VCaP (cell line): ENCODE measurements at regions not wholly inside any gene's neighbourhood (a gene's known extent, or its start where the extent isn't known, plus 50 kb on each side); places are given as distances from the start of the nearest gene placed in this dataset.
A peak's percentile ranks its signal among the peaks of the same experiment; 100 is the strongest.

Experiments
- H3K27ac ChIP-seq: fragments of 450-650 bp; 2 replicates; pipeline ENCODE4 v1.5.1; 2017
- CTCF ChIP-seq: fragments of 450-650 bp; conservative IDR thresholded peaks from 2 replicates; pipeline ENCODE4 v1.5.1; 2017; ENCODE audit warnings: mild to moderate bottlenecking, moderate library complexity

GRCh38 chr3:115204475-115204874, 57.4 kb upstream of the ZBTB20 start:
- no peak for TF ChIP-seq CTCF
- no peak overlapping the region for H3K27ac ChIP-seq

- no peak for TF ChIP-seq CTCF
- no peak overlapping the region for H3K27ac ChIP-seq
These were observed 61.1 kb upstream of the ZBTB20 start for GRCh38 chr3:115208066-115208750.

GRCh38 chr3:115211810-115212492, 64.9 kb upstream of the ZBTB20 start:
- H3K27ac ChIP-seq, result peak overlapping the region; percentile 56
- no peak for TF ChIP-seq CTCF

- H3K27ac ChIP-seq, result peak overlapping the region; percentile 56
- TF ChIP-seq CTCF, result no peak
These were observed 65.5 kb upstream of the ZBTB20 start for GRCh38 chr3:115212615-115213014.

GRCh38 chr3:115213052-115213451, 66.0 kb upstream of the ZBTB20 start:
- H3K27ac ChIP-seq, result peak overlapping the region; percentile 56

GRCh38 chr3:115217292-115217677, 70.2 kb upstream of the ZBTB20 start:
- no peak overlapping the region for H3K27ac ChIP-seq
- no peak for TF ChIP-seq CTCF

- no peak overlapping the region for H3K27ac ChIP-seq
- TF ChIP-seq CTCF, result peak; percentile 83
These were observed 70.8 kb upstream of the ZBTB20 start for GRCh38 chr3:115217678-115218451.
